ENCODE measurements at regions not wholly inside any gene's neighbourhood (a gene's known extent, or its start where the extent isn't known, plus 50 kb on each side); places are given as distances from the start of the nearest gene placed in this dataset.

DNA sequence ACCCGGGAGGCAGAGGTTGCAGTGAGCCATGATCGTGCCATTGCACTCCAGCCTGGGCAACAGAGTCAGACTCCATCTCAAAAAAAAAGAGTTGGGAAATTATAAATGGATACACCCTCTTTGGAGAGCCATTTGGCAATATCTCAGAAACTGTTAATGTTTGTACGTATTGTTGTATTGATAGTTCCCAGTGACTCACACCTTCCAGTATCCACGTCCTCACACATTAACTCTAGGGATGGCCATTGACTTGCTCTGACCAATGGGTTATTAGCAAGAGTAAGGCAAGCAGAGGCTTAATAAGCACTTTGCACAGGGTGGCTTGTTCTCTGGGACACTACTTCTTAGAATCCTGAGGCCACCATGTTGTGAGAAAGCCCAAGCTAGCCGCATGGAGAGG is 107.6 kb upstream of the LHX1 start:
- Histone ChIP-seq H3K27ac (no peak overlapping the region), H3K4me1 (no peaks in the 10 kb centered on the region), H3K9me3 (no peaks in the 10 kb centered on the region), H3K36me3 (replicated peaks in 1 of 2; ENCODE audit: insufficient read depth in 1 of 2, low read depth in 2 of 2) (no peaks in the 10 kb centered on the region), H3K27me3 (no peaks in the 10 kb centered on the region), H3K4me3 (no peak overlapping the region)
- TF ChIP-seq POLR2A (IDR thresholded peaks at IDR 0.05) = no peak
- TF ChIP-seq, protein P1, sequence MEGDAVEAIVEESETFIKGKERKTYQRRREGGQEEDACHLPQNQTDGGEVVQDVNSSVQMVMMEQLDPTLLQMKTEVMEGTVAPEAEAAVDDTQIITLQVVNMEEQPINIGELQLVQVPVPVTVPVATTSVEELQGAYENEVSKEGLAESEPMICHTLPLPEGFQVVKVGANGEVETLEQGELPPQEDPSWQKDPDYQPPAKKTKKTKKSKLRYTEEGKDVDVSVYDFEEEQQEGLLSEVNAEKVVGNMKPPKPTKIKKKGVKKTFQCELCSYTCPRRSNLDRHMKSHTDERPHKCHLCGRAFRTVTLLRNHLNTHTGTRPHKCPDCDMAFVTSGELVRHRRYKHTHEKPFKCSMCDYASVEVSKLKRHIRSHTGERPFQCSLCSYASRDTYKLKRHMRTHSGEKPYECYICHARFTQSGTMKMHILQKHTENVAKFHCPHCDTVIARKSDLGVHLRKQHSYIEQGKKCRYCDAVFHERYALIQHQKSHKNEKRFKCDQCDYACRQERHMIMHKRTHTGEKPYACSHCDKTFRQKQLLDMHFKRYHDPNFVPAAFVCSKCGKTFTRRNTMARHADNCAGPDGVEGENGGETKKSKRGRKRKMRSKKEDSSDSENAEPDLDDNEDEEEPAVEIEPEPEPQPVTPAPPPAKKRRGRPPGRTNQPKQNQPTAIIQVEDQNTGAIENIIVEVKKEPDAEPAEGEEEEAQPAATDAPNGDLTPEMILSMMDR (IDR thresholded peaks at IDR 0.05) = no peak
- ATAC-seq = no peak
- 55 to 63% methylated on average over 5 of the region's 5 CpGs for WGBS, 2 donors
- intact Hi-C loops (cut with DNase I) = no loop called here
- DNase-seq = no peak

DNA sequence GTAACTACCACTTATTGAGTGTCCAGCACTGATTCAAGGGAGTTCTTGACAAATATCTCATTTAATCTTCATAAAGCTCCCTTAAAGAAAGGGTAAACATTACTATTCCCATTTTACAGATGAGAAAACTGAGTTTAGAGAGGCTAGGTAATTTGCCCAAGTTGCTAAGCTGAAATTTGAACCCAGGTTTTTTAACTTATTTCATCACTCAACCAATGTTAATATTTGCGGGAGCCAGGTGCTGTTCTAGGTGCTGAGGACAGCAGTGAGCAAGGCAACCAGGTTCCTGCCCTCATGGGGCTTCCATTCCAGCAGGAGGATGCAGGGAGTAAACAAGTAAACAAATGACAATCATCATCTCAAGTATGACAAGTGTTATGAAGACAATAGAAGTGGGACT is 104.0 kb upstream of the LHX1 start:
- WGBS, 2 donors = 96 to 100% methylated on average over 1 of the region's 1 CpG
- Histone ChIP-seq H3K4me3 (no peak overlapping the region), H3K36me3 (replicated peaks in 1 of 2; ENCODE audit: insufficient read depth in 1 of 2, low read depth in 2 of 2) (no peaks in the 10 kb centered on the region), H3K4me1 (no peaks in the 10 kb centered on the region), H3K27me3 (no peaks in the 10 kb centered on the region), H3K9me3 (no peaks in the 10 kb centered on the region), H3K27ac (no peak overlapping the region)
- ATAC-seq = no peak
- intact Hi-C loops (cut with DNase I) = no loop called here
- no peak for DNase-seq
- TF ChIP-seq, protein P1 (IDR thresholded peaks at IDR 0.05) = no peak
- no peak for TF ChIP-seq POLR2A (IDR thresholded peaks at IDR 0.05)

DNA sequence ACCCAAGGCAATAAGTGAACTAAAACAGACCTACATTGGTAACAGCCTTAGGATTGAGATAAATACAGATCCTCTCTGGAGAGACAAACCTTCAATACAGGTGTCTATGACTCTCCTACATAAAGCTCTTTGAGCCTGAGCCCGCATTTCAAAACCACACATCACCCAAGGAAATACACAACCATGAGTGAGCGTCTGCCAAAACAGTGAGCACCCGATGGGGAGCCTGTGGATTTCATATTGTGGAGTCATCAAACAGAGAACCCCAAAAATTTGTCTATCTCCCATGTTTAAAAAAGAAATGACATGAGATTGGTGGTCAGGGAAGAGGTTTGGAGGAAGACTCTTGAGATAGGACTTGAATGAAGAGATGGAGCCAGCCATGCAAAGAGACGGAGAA is 102.2 kb upstream of the LHX1 start:
- Histone ChIP-seq H3K4me1 (no peaks in the 10 kb centered on the region), H3K36me3 (replicated peaks in 1 of 2; ENCODE audit: insufficient read depth in 1 of 2, low read depth in 2 of 2) (no peaks in the 10 kb centered on the region), H3K27me3 (no peaks in the 10 kb centered on the region), H3K27ac (no peak overlapping the region), H3K4me3 (no peak overlapping the region), H3K9me3 (no peaks in the 10 kb centered on the region)
- WGBS, 2 donors = 76 to 77% methylated on average over 4 of the region's 4 CpGs
- ATAC-seq (no peak), DNase-seq (no peak)
- intact Hi-C loops (cut with DNase I) = no loop called here
- no peak for TF ChIP-seq POLR2A (IDR thresholded peaks at IDR 0.05)
- TF ChIP-seq, protein P1 (IDR thresholded peaks at IDR 0.05) = no peak

DNA sequence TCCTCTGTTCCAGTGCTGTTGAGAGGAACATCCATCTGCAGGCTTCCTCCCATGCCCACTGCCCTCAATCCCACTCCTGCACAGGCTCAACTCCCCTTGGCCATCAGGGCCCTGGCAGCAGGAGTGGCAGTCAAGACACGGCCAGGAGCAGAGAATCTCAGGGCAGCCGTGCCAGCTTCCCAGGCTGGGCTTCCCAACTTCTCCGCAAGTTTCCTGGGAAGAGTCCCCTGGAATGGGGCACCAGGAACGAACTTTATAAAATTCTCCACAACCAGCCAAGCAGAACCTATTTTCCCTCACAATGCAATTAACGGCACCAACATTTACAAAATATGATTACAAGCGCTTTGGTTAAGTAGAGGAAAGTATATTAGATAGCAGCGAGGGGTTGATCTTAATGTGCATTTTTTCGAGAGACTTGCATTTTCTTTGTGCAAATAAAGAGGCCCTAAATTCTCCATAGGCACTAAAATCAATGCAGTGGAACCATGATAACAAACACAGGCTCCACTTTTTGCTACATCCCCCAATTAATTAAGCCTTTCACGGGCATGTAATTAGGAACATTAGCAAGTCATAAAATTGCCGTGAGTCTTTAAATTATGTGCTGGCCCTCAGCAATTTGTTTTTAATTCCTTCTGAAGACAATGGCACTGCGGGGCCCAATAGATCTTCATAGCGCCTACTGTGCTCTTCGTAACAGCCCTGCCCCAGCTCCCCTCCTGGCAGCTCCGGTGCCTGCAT is 99.9 kb upstream of the LHX1 start:
- Histone ChIP-seq H3K4me3 (no peak overlapping the region), H3K9me3 (no peaks in the 10 kb centered on the region), H3K36me3 (replicated peaks in 1 of 2; ENCODE audit: insufficient read depth in 1 of 2, low read depth in 2 of 2) (no peaks in the 10 kb centered on the region), H3K4me1 (no peaks in the 10 kb centered on the region), H3K27ac (no peak overlapping the region), H3K27me3 (no peaks in the 10 kb centered on the region)
- TF ChIP-seq, protein P1 (IDR thresholded peaks at IDR 0.05) = no peak
- no peak for TF ChIP-seq POLR2A (IDR thresholded peaks at IDR 0.05)
- DNase-seq = no peak
- WGBS, 2 donors = 50 to 59% methylated on average over 14 of the region's 14 CpGs
- ATAC-seq = no peak
- intact Hi-C loops (cut with DNase I) = no loop called here

DNA sequence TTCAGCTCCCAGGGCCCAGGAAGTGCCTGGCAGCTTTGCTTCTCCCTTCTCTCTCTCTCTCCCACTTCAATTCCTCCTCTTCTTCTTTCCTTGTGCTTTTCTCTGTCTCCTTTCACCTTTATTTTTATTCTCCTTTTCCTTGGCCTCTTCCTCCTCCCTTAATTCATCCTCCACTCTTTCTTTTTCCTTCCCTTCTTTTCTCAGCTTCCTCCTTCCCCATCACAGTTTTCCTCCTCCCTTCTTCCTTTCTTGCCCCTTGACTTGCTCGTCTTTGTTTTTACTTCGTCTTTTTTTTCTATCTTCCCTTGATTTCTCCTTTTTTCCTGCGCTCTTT is 99.4 kb upstream of the LHX1 start:
- no peak for TF ChIP-seq POLR2A (IDR thresholded peaks at IDR 0.05)
- TF ChIP-seq, protein P1 (IDR thresholded peaks at IDR 0.05) = no peak
- WGBS, 2 donors = 47 to 51% methylated on average over 3 of the region's 3 CpGs
- DNase-seq = no peak
- no peak overlapping the region for H3K4me3 ChIP-seq
- no peaks in the 10 kb centered on the region for H3K27me3 ChIP-seq
- H3K27ac ChIP-seq = no peak overlapping the region
- intact Hi-C loops (cut with DNase I) = no loop called here
- no peak for ATAC-seq
- H3K36me3 ChIP-seq (replicated peaks in 1 of 2; ENCODE audit: insufficient read depth in 1 of 2, low read depth in 2 of 2) = no peaks in the 10 kb centered on the region
- no peaks in the 10 kb centered on the region for H3K9me3 ChIP-seq
- H3K4me1 ChIP-seq = no peaks in the 10 kb centered on the region
